Sigmoid colon (tissue), 6 donors: ENCODE measurements at regions not wholly inside any gene's neighbourhood (a gene's known extent, or its start where the extent isn't known, plus 50 kb on each side); places are given as distances from the start of the nearest gene placed in this dataset.

Experiments used
- DNase-seq: peaks from one replicate; pipeline ENCODE4 v3.0.0-alpha.2; 2019
- H3K27ac ChIP-seq, 4 donors: fragments of 200-600 bp; sonication (generic); one replicate each; pipeline ENCODE4 v1.5.1; 2016 to 2019; ENCODE audit warnings: mild to moderate bottlenecking in 1 of 4
- H3K27me3 ChIP-seq, 3 donors: fragments of 200-600 bp; sonication (generic); one replicate each; pipeline ENCODE4 v1.5.1; 2019; ENCODE audit warnings: mild to moderate bottlenecking in 1 of 3
- H3K36me3 ChIP-seq, 4 donors: fragments of 200-600 bp; sonication (generic); one replicate each; pipeline ENCODE4 v1.5.1; 2016 to 2019
- H3K4me1 ChIP-seq, 4 donors: fragments of 200-600 bp; sonication (generic); one replicate each; pipeline ENCODE4 v1.5.1; 2017 to 2019
- H3K4me3 ChIP-seq, 4 donors: fragments of 200-600 bp; sonication (generic); one replicate each; pipeline ENCODE4 v1.5.1; 2017 to 2019; ENCODE audit warnings: mild to moderate bottlenecking in 2 of 4, moderate library complexity in 1 of 4
- H3K9me3 ChIP-seq, 4 donors: fragments of 200-600 bp in 3 of 4; sonication (generic) in 3 of 4; one replicate each; pipeline versions ENCODE4 v1.5.1 to v1.6.1; 2013 to 2019
- EP300 ChIP-seq, 4 donors: sonication (generic); formaldehyde crosslinking; IDR thresholded peaks; one replicate each; pipeline ENCODE4 v1.6.1; 2017; ENCODE audit warnings: antibody characterized with exemption in 4 of 4
- POLR2A ChIP-seq, 2 donors: fragments of 450-650 bp; IDR thresholded peaks; one replicate each; pipeline ENCODE4 v1.6.1; 2016; ENCODE audit warnings: antibody characterized with exemption in 2 of 2, mild to moderate bottlenecking in 2 of 2, moderate library complexity in 2 of 2
- POLR2AphosphoS5 ChIP-seq, 4 donors: sonication (generic); formaldehyde crosslinking; IDR thresholded peaks; one replicate each; pipeline ENCODE4 v1.6.1; 2017; ENCODE audit warnings: antibody characterized with exemption in 4 of 4
- WGBS, 2 donors: extraction: QIAGEN DNeasy Blood & Tissue Kit; methylation state at CpG; one replicate each; pipeline ENCODE4 v1.1.7; 2013; 5-methylcytosine and 5-hydroxymethylcytosine counted together
- intact Hi-C: fragments of 100-400 bp; cut with DNase I; formaldehyde crosslinking; loops from one replicate; pipeline ENCODE4 v1.15.1; 2023
- TF ChIP-seq, protein P1 (sequence below), 4 experiments: fragments of 450-650 bp in 3 of 4; fragments of 200-600 bp in 1 of 4; IDR thresholded peaks; one replicate each; pipeline ENCODE4 v1.5.1; 2016 to 2019; ENCODE audit warnings: antibody characterized with exemption in 4 of 4, mild to moderate bottlenecking in 3 of 4, moderate library complexity in 2 of 4
- donor health status: healthy with polysubstance abuse.
- donor health status: healthy.

DNA sequence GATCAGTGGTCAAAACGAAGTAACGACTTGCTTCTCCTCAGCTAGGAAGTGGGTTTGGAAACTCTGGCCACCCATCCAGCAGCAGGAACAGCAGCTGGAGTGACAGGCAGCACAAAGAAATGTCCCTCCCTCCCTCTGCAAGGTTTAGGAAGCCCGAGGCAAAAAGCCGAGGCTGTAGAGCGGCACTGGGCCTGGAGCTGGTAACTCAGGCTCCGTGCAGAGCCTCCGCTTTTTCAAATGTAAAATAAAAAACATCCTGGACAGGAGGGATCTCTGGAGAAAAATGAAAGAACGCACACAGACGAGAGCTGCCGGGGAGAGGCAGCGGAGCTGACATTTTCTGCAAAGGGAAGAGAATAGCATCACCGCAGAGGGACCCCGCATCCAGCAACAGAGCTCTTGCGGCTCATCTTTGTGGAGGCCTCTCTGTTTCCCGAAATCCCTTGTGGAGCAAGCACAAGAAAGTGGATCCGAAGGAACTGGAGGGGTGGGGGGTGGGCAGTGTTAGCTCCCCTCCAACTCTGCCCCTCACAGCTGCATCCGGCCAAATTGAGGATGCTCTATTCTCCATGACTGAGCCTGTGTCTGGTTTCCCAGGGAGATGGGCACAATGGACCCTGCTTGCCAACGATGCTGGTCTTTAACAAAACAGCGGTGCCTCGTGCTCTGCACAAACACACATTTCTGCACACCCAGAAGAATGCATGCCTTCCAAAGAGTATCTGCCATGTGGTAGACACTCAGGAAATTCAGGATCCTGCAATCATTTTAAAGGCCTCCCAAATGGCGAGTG, 335.5 kb upstream of the ZFHX3 start:
- H3K4me1 ChIP-seq, result no peaks in the 10 kb centered on the region
- no peak for DNase-seq

DNA sequence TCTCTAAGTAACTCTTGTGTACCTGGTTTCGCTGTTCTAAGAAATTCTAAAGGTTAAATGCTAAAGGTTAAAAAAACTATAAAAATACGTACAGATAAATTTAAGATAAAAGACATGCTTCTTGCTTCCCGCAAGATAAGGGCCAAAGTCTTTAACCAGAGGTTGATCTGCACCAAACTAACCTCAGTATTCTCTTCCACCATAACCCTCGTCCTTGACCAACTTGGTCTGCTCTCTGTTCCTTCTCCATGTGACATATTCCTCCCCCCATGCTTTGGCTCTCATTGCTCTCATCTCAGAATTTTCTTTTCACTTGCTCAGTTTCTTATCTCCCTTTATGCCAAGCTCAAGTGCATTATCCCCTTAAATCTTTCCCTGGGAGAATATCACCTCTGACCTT, 330.5 kb upstream of the ZFHX3 start:
- Histone ChIP-seq H3K4me3 (no peak overlapping the region), H3K9me3 (no peaks in the 10 kb centered on the region), H3K36me3 (no peaks in the 10 kb centered on the region), H3K4me1 (no peaks in the 10 kb centered on the region), H3K27ac (no peak overlapping the region), H3K27me3 (no peaks in the 10 kb centered on the region)
- 87 to 90% methylated on average over 4 of the region's 4 CpGs for WGBS, 2 donors
- intact Hi-C loops, result no loop called here
- TF ChIP-seq, protein P1, sequence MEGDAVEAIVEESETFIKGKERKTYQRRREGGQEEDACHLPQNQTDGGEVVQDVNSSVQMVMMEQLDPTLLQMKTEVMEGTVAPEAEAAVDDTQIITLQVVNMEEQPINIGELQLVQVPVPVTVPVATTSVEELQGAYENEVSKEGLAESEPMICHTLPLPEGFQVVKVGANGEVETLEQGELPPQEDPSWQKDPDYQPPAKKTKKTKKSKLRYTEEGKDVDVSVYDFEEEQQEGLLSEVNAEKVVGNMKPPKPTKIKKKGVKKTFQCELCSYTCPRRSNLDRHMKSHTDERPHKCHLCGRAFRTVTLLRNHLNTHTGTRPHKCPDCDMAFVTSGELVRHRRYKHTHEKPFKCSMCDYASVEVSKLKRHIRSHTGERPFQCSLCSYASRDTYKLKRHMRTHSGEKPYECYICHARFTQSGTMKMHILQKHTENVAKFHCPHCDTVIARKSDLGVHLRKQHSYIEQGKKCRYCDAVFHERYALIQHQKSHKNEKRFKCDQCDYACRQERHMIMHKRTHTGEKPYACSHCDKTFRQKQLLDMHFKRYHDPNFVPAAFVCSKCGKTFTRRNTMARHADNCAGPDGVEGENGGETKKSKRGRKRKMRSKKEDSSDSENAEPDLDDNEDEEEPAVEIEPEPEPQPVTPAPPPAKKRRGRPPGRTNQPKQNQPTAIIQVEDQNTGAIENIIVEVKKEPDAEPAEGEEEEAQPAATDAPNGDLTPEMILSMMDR (IDR thresholded peaks at IDR 0.05), result no peak
- TF ChIP-seq POLR2A (IDR thresholded peaks at IDR 0.05), result no peak
- no peak for TF ChIP-seq EP300 (IDR thresholded peaks at IDR 0.05)
- TF ChIP-seq POLR2AphosphoS5 (IDR thresholded peaks at IDR 0.05), result no peak
- DNase-seq, result no peak

More for the DNA sequence above, 335.5 kb upstream of the ZFHX3 start:
- H3K36me3 ChIP-seq, result no peaks in the 10 kb centered on the region
- H3K27me3 ChIP-seq, result no peaks in the 10 kb centered on the region
- no peak overlapping the region for H3K27ac ChIP-seq
- TF ChIP-seq POLR2AphosphoS5 (IDR thresholded peaks at IDR 0.05) (no peak), POLR2A (IDR thresholded peaks at IDR 0.05) (no peak), EP300 (IDR thresholded peaks at IDR 0.05) (no peak)
- TF ChIP-seq, protein P1 (IDR thresholded peaks at IDR 0.05), result no peak
- 88 to 92% methylated on average over 21 of the region's 21 CpGs for WGBS, 2 donors
- H3K4me3 ChIP-seq, result no peak overlapping the region
- intact Hi-C loops, result no loop called here
- no peaks in the 10 kb centered on the region for H3K9me3 ChIP-seq

DNA sequence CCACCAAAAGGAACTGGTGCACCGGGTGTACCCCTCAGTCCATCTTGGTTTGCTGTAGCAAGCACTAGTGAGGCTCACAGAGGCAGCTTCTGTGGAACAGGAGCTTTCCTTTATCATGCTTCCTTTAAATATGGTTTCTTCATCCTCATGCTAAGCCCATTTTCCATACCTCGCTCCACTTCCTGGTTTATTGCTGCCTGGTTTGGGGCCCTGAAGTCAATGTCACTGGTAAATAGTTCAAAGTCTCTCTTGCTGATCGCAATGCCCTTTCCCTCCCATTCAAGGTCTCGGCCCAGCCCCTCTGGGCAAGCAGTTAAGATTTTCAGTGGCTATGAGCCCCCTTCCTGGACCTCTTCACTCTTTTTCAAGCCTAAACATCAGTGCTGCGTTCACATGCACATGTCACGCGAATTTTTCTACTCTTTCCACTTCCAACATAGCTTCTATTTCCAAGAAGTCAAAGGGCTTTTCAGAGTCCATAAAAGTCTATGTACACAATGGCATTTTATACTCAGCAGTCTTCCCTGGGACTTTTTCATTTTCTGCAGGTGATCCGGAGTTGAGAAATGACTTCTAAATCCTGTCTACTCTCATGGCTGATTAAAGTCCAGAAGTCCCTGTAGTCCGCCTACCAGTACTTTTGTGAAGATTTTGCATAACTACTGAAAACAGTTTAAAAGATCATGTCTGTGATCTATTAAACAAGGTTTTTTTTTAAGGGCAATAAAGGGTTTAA, 323.8 kb upstream of the ZFHX3 start:
- no peaks in the 10 kb centered on the region for H3K9me3 ChIP-seq
- H3K27me3 ChIP-seq, result no peaks in the 10 kb centered on the region
- 22 to 74% methylated on average over 9 of the region's 9 CpGs for WGBS, 2 donors
- TF ChIP-seq POLR2A (IDR thresholded peaks at IDR 0.05), result no peak
- TF ChIP-seq POLR2AphosphoS5 (IDR thresholded peaks at IDR 0.05), result no peak
- no peaks in the 10 kb centered on the region for H3K36me3 ChIP-seq
- H3K4me3 ChIP-seq, result no peak overlapping the region
- DNase-seq, result no peak
- no peak overlapping the region for H3K27ac ChIP-seq
- intact Hi-C loops, result no loop called here
- no peaks in the 10 kb centered on the region for H3K4me1 ChIP-seq

GRCh38 chr16:73369851-73370250, 321.9 kb upstream of the ZFHX3 start:
- H3K9me3 ChIP-seq, result no peaks in the 10 kb centered on the region
- H3K4me1 ChIP-seq, result peaks cover 0 to 2% (median 0%) of the 10 kb centered on the region in 4 donors
- H3K36me3 ChIP-seq, result no peaks in the 10 kb centered on the region
- no peak for DNase-seq
- H3K27me3 ChIP-seq, result no peaks in the 10 kb centered on the region
- no peak for TF ChIP-seq POLR2AphosphoS5 (IDR thresholded peaks at IDR 0.05)
- TF ChIP-seq POLR2A (IDR thresholded peaks at IDR 0.05), result no peak
- intact Hi-C loops, result no loop called here
- no peak overlapping the region for H3K4me3 ChIP-seq
- no peak overlapping the region for H3K27ac ChIP-seq
- 91% methylated on average over 3 of the region's 3 CpGs for WGBS, 2 donors

DNA sequence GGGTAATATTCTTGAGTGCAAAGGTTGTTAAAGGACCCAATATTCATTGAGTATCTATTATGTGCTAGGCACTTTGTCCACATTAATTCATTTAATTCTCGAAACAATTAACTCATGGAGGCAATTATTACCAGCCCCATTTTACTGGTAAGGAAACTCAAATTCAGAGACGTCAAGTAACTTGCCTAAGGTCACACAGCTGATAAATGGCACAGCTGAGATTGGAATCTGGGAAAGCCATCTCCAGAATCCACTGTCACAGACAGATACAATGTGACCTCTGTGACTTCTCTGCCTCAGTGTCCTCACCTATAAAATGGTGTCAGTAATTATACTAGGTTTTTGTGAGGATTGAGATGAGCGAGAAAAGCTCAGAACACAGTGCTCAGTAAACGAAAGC, 320.8 kb upstream of the ZFHX3 start:
- Histone ChIP-seq H3K9me3 (no peaks in the 10 kb centered on the region), H3K4me3 (no peak overlapping the region), H3K36me3 (no peaks in the 10 kb centered on the region), H3K4me1 (peaks cover 0 to 3% (median 0%) of the 10 kb centered on the region in 4 donors), H3K27me3 (no peaks in the 10 kb centered on the region), H3K27ac (no peak overlapping the region)
- no peak for TF ChIP-seq POLR2AphosphoS5 (IDR thresholded peaks at IDR 0.05)
- TF ChIP-seq, protein P1 (IDR thresholded peaks at IDR 0.05), result no peak
- no peak for TF ChIP-seq EP300 (IDR thresholded peaks at IDR 0.05)
- no peak for TF ChIP-seq POLR2A (IDR thresholded peaks at IDR 0.05)
- DNase-seq, result no peak
- intact Hi-C loops, result no loop called here
- 89 to 93% methylated on average over 4 of the region's 4 CpGs for WGBS, 2 donors
